NB4 (cell line): ENCODE measurements at regions not wholly inside any gene's neighbourhood (a gene's known extent, or its start where the extent isn't known, plus 50 kb on each side); places are given as distances from the start of the nearest gene placed in this dataset.

Source experiments
- DNase-seq: peaks from one replicate; pipeline ENCODE4 v3.0.0; 2010; ENCODE audit warnings: low read depth
- H3K4me3 ChIP-seq: one replicate; pipeline ENCODE4 v1.5.1; 2011; ENCODE audit warnings: mild to moderate bottlenecking, low read depth, low read length, moderate library complexity
- CTCF ChIP-seq: IDR thresholded peaks from one replicate; pipeline ENCODE4 v1.5.1; 2012; ENCODE audit warnings: low read depth, low read length
- MAX ChIP-seq: IDR thresholded peaks from 2 replicates; pipeline ENCODE4 v1.6.1; 2011; ENCODE audit warnings: low read depth, low read length
- MYC ChIP-seq: IDR thresholded peaks from 2 replicates; pipeline ENCODE4 v1.6.1; 2011; ENCODE audit warnings: low read depth, low read length
- POLR2A ChIP-seq: IDR thresholded peaks from 2 replicates; pipeline ENCODE4 v1.6.1; 2011; ENCODE audit warnings: mild to moderate bottlenecking; ENCODE audit not compliant: insufficient read length; ENCODE audit errors: extremely low read depth

GRCh38 chr18:27564066-27564465, 379.0 kb upstream of the CHST9 start:
- no peak overlapping the region for H3K4me3 ChIP-seq
- no peak for TF ChIP-seq MYC
- no peak for TF ChIP-seq POLR2A
- no peak for TF ChIP-seq CTCF
- no peak for TF ChIP-seq MAX
- no peak for DNase-seq

GRCh38 chr18:27558388-27559155, 373.5 kb upstream of the CHST9 start:
- H3K4me3 ChIP-seq: no peak overlapping the region
- TF ChIP-seq CTCF (no peak), POLR2A (no peak), MYC (no peak), MAX (no peak)
- no peak for DNase-seq

GRCh38 chr18:27556741-27557140, 371.6 kb upstream of the CHST9 start:
- DNase-seq: no peak
- no peak overlapping the region for H3K4me3 ChIP-seq
- no peak for TF ChIP-seq CTCF
- TF ChIP-seq POLR2A: no peak
- TF ChIP-seq MYC: no peak
- TF ChIP-seq MAX: no peak

- TF ChIP-seq POLR2A (no peak), MYC (no peak), CTCF (no peak), MAX (no peak)
- DNase-seq: no peak
- H3K4me3 ChIP-seq: no peak overlapping the region
Observed at GRCh38 chr18:27549335-27550039, 364.4 kb upstream of the CHST9 start.

GRCh38 chr18:27546991-27547390, 361.9 kb upstream of the CHST9 start:
- no peak for DNase-seq
- TF ChIP-seq MYC: no peak
- TF ChIP-seq MAX: no peak
- TF ChIP-seq POLR2A: no peak
- no peak for TF ChIP-seq CTCF
- H3K4me3 ChIP-seq: no peak overlapping the region
